T-helper 1 cell (primary cell): ENCODE measurements at regions not wholly inside any gene's neighbourhood (a gene's known extent, or its start where the extent isn't known, plus 50 kb on each side); places are given as distances from the start of the nearest gene placed in this dataset.

Experiments
- DNase-seq, 5 donors: peaks; one replicate each; pipeline ENCODE4 v3.0.0-alpha.2; 2012 to 2020

DNA sequence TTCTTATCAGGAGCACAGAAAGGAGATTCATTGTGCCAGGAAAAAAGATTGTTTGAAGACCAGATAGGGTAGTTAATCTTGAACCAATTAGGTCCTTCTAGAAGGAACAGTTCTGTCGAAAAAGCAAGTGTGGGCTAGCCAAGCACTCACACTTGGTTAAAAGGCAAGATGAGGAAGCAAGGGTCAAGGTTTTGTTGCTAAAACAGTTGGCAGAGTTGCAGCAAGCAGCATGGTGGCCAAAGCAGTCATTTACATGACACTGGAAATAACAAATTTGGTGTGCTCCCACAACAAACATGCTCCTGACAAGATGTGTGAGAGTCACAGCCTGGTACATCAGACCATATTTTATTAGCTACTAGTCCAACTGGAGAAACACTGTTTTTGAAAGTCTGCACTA lies 228.0 kb upstream of the CFAP20DC start:
- DNase-seq, result no peak

DNA sequence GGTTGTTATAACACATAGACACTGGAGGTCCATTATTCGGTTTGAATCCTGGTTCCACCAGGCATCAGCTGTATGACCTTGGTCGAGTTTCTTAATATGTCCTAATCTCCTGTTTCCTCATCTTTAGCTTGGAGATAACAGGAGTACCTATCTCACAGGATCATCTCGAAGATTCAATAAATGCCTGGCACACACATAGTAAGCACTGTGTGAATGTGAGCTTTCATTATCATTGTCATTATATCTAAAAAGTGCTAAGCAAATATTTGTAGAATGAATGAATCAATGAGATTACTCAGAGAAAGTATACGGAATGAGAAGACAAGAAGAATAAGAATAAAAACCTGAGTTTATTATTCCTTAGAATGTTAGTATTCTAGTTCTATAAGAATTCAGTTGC lies 227.4 kb upstream of the CFAP20DC start:
- DNase-seq, result no peak

DNA sequence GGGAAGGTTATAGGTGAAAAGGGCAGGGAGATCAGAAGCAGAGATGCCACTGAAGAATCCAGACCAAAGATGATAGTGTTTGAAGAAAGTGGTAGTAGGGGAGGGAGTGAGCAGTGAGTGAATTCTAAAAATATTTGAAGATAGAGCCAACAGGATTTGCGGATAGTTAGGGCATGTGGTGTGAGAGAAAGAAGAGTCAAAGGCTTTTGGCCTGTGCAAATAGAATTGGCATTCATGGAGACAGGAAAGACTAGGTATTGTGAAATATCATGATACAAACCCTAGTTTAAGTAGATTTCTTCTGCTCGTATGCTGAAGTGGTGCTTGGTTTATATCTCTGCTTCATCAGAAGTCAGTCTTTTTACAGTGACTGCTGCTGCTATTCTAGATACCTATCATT lies 224.2 kb upstream of the CFAP20DC start:
- no peak for DNase-seq

DNA sequence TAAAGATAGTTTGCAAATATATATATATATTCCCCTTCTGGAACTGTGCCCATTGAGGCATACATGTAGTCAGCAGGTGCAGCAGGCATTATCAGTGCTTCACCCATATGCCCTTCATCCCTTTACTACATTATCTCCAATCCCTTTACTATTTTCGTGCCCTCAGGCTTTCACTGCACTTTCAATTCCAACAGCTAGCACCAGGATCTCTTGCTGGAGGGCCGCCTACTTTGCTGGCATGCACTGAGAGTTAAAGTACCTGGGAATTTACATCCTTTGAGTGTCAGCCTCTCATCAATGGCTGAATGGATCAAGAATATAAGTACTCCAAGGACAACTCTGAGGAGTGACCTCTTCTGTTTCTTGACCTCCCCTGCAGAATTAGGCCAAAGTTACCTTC lies 222.1 kb upstream of the CFAP20DC start:
- no peak for DNase-seq

DNA sequence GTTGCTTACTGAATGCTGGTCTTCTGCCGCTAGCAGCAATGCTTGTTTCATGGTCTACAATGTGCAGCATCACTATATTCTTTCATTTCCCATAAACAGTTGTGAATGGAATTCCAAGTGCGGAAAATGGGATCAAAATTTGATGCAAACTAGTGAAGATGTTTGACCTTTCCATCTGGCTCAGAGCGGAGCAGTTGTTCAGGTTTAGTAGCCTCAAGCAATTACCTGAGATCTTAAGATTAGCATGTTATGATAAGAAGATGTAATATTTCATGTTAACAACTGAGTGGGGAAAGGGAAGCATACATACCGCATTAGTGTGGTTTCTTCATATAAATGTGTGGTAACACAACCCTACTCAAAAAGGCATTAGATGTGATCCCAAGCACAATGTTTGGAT lies 221.1 kb upstream of the CFAP20DC start:
- no peak for DNase-seq

DNA sequence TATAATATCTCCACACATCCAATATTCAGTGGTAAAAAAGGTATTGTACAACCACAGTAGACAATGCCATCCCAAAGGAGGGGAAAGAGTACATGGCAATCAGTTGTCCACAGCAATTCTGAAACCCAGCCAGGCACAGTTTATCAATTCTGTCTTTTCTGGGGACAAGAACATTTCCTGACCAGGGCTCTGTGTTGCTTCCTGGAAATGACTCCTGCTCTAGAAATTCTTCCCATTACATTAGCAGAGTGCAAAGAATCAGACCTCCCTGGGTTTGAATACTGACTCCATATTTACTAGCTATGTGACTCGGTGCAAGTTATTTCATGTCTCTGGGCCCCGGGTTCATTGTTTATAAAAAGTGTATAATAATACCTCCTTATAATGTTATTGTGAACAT lies 220.4 kb upstream of the CFAP20DC start:
- no peak for DNase-seq

DNA sequence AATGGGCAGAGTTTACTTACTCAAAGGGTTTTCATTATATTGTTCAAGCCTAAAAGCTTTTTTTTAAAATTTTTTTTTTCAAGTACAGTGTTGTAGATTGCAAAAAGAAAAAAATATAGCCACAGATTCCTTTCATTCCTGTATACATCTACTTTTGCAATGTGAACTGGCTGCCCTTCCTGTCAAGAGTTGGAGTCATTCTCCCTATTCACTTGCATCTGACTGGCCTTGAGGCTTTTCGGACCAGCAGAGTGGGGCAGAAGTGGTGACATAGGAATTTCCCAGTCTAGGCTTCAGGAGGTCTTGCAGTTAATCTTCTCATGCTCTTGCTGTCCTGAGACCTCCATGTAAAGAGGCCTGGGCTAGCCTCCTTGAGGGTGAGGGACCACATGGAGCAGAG lies 218.3 kb upstream of the CFAP20DC start:
- no peak for DNase-seq

DNA sequence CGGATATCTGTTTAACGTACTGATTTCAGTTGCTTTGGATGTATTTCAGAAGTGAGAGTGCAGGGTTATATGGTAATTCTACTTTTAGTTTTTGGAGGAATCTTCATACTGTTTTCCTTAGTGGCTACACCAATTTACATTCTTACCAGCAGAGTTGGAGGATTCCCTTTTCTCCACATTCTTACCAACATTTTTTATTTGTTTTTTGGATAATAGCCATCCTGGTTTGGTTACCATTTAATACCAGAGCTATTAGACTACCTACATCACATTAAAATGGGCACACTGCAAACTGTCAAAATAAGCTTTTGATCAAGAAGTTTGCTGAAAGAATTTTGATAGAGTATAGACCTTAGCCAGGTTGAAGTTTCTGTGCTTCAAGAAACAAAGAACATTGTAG lies 217.2 kb upstream of the CFAP20DC start:
- DNase-seq, result no peak

DNA sequence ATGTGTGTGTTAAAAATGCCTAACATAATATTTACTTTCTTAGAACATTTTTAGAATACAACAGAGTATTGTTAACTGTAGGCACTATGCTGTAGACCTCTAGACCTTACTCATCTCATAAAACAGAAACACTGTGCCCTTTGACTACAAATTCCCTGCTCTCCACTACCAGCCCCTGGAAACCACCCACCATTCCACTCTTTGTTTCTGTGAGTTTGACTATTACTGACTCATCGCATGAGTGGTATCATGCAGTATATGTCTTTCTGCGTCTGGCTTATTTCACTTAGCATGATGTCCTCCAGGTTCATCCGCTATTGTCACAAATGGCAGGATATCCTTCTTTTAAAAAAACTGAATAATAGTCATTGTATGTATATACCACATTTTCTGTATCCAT lies 216.7 kb upstream of the CFAP20DC start:
- no peak for DNase-seq

DNA sequence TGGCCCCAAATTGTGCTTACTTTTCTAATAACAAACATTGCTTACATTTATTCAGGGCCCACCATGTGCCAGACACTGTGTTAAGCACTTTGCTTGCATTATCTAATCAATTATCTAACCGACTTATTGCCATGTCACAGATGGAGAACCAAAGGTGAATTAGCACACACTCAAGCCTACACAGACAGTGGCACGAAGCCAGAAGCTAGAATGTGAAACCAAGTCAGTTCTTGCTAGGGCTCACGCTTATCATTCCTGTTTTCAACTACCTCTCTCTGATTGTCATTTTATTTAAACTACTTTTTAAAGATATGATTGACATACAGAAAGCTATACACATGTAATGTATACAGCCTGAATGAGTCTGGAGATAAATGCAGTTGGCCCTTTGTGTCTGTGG lies 215.7 kb upstream of the CFAP20DC start:
- DNase-seq, result no peak

DNA sequence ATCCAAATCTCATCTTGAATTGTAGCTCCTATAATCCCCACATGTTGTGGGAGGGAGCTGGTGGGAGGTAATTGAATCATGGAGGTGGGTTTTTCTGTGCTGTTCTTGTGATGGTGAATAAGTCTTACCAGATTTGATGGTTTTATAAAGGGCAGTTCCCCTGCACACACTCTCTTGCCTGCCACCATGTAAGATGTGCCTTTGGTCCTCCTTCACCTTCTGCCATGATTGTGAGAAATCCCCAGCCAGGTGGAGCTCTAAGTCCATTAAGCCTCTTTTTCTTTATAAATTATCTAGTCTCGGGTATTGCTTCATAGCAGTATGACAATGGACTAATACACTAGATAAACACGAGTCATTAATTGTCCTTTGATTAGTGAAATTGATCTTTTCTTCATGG lies 214.5 kb upstream of the CFAP20DC start:
- DNase-seq, result no peak

DNA sequence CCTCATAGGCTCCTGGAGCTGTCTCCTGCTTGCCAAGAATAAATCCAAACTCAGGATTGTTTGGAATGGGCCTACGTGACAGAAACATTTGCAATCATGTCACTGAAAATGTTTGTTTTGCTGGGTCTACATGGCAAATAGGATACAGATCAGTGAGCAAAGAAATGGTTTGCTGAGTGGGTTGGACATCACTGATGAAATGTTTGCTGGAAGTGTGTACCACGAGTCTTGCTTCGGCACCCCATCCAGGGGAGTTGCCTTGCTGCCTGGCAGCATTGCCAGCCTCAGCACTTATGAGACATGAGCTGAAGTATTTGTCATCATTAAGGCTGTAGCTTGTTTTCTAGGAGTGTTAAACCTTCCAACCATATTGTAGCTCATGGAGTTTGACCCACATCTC lies 213.3 kb upstream of the CFAP20DC start:
- no peak for DNase-seq

DNA sequence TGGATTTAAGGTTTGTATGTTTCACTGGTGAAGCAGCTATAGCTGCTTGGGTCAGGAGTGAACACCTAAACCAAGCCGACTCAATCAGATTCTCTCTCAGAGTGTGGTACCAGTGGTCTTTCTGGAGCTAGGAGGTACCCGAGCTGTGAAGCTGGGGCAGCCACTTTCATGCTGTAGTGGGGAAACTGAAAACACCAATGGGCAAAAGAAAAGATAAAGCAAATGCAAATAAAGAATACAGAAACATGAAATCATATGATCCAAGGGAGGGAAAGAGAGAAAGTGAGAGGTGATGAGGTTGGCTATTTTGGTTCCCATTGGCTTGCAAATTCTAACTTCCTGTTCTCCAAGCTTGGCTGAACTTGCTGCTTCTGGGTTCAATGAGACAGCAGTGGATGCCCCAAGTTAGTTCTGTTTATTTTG lies 212.3 kb upstream of the CFAP20DC start:
- DNase-seq, result no peak

DNA sequence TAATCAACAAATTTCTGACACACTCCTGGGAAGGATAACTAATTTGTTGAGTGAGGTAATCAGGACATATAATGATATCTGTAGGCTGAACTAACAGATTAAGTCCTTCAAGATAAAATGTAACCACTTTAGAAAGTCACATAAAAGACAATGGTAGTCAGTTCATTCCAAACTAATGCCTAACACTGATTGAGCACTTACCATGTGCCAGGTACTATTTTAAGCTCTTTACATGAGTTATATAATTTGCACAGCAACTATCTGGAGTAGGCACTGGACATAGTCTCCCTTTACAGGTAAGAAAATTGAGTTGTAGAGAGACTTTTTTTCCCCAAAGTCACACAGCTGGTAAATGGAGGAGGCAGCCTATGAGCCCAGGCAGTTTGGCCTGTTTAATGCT lies 211.2 kb upstream of the CFAP20DC start:
- DNase-seq, result no peak

DNA sequence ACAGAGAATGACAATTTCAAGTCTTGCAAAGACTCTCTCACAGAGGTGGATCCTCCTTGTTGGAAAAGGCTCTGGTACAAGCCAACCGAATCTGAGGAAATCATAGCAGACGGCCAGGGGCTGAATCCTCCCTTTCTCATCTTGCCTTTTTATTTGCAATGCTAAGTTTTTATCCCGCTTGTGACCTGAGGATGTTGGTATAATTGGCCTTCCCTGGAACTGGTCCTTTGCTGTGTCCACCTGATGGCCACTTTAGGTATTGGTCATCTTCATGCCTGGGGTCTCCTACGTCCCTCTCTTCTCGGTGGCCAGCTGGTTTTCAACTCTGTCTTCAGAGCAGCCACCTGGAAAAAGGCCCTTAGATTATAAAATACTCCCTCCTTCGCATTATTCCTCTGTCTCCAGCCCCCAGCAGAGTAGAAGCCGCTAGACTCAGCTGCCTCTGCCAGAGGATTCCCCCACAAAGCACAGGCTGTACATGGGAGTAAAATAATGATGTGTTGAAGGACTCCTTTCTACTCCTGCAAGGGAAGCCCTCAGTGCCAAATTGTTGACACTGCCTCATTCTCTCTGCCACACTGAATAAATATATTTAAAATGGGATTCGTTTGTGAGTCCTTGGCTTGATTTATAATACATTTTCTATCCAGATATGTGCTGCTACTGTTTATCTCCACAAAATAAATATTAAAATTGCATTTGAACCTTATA lies 208.9 kb upstream of the CFAP20DC start:
- DNase-seq, result no peak

DNA sequence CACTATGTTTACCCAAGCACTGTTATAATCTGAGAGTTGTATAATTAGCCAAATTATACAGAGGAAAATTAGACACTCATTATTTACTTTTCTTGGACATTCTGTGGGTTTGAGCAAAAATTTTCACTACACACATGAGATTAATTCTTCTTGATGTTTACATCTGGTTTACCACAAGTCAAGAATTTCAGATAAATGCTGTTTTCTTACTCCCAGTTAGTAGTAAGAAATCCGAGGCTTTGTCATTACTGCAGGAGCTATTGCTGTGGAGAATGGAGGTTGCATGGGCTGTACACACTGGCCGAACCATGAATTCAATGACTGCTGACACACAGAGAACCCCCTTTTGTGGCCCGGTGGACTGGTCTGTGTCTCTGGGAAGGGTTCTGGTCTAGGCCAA lies 207.7 kb upstream of the CFAP20DC start:
- DNase-seq, result no peak

DNA sequence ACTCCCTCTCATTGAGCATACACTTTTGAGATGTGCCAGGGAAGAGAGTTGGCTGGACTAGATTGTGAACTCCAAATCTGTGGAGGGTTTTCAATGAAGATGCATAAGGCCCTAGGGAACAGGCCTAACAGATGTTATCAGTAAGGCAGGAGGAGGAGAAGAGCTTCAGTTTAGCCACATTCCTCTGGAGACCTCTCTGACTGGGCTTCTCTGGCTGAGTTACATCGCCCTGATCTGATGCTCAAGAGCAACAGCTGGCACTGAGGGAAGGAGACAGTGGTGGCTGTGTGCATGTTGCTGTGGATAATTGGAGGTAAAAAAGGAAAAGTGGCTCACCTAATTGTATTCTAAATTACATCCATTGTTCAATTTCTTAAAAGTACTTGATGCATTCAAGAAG lies 206.4 kb upstream of the CFAP20DC start:
- DNase-seq, result no peak

DNA sequence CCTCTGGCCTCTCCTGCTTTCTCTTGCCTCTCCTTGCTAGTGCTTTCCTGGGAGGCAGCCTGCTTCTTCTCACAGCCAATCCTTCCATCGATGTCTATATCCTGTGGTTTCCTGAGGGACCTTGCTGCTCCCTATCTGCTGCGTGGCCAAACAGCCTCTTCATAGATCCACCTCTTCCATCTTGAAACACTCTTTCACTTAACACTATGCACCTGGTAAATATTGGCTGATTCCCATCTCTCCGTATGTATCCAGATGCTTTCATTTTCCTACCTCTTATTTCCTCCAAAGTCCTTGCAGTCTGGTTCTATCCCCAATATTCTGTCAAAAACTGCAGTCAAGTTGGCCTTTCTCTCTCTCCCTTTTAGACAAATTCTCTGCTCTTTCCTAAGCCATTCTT lies 205.2 kb upstream of the CFAP20DC start:
- DNase-seq, result no peak

DNA sequence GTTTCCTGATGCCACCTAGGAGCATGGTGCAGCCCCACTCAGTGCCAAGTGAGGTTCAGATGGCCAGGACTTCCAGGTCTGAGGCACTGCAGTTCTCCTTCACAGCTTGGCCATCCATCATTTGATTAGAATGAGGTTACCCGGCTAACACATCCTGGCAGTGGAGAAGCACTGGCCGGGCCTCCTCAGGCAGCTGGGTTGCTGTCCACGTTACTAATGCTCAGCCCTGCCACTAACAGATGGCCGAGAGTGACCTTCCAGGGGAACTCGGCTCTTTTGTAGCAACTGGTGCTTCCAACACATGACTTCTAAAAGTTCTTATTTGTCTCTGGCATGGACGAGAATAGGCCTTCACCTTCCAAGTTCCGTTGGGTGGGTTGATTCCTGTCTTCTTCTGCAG lies 204.6 kb upstream of the CFAP20DC start:
- no peak for DNase-seq

DNA sequence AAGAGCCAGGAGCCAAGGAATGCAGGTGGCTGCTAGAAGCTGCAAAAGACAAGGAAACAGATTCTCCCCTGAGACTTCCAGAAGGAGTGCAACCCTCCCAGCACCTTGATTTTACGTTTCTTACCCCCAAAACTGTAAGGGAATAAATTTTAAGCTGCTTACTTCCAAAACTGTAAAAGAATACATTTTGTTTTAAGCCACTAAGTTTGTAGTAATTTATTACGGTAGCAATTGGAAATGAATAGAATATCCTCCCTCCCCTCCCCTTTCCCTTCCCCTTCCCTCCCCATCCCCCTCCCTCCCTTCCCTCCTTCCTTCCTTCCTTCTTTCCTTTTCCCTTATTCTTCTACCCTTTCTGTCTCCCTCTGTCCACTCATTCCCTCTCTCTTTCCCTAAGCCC lies 203.7 kb upstream of the CFAP20DC start:
- no peak for DNase-seq

DNA sequence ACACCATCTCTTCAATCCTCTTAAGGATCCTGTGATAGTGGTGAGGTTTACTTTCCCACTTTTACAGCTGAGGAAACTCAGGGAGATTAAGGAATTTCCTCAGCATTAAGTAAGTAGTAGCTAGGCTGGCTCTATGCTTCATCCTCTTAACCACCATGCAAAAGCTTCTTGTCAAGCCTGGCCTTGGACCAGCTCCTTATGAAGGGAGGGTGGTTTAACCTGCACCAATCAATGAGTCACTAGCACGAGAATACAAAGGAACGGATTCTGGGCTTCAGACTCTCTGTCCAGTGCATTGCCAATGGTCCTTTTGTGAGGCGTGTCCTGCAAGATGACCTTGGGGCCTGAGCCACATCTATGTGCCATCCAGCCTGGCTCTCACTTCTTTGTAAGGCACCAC lies 202.0 kb upstream of the CFAP20DC start:
- no peak for DNase-seq

DNA sequence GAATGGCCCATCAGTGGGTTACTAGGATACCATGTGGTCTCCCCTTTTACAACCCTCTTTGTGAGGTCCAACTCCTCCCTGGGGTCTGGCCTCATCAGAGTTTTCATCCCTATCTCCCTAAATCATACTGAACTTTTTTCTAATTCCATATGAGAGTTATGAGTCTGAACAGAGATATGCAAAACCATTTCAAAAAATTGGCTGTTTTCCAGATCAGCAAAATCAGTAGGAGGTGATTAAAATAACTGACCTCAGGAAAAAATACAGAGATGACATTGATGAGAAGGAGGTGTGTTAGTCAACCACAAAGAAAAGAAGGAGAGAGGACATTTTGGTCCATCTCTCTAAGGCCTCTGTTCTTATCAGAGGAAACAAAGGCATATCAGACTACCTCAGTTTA lies 200.8 kb upstream of the CFAP20DC start:
- DNase-seq, result no peak

DNA sequence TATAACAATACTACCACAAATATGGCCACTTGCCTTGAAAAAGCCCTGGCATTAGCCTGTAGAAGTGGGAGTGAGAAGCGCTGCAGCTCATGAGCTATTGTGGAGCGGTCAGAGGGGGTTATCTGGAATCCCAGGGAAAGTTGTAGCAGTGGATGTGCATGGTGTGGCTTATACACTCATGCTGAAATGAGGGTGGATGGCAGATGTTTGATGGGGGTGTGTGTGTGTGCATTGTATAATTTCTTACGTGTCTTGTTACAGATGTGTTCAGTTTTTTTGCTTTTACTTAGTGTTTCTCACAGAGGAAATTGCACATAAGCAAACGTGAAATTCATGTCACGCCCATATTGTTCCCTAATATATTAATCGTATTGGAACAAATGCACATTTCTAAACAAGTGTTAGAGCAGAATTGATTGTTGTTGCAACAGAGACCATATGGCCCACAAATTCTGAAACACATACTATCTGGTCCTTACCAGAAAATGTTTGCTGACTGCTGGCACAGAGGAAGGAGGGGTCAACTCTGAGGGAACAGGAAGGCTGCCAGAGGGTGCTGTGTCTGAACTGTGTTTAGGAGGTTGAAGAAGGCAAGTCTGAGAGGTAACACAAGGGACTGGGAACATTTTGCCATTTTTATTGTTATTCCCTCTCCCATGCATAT lies 200.0 kb upstream of the CFAP20DC start:
- no peak for DNase-seq

DNA sequence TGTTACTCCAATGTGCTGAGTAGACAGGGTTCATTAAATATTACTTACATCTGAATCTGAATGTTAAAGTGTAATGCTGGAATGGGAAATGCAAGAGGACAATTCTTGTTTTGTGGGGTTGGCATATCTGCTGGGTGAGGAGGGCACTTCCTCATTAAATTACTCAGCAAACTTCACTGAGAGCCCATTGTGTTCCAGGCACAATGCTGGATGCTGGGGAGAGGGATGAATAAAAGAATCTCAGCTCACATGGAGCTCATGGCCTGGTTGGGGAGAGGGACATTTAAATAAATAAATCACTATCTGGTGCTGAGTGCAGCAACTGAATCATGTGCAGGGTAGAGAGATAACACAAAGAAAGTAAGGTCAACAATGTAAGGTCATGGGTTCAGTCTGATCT lies 199.2 kb upstream of the CFAP20DC start:
- no peak for DNase-seq

DNA sequence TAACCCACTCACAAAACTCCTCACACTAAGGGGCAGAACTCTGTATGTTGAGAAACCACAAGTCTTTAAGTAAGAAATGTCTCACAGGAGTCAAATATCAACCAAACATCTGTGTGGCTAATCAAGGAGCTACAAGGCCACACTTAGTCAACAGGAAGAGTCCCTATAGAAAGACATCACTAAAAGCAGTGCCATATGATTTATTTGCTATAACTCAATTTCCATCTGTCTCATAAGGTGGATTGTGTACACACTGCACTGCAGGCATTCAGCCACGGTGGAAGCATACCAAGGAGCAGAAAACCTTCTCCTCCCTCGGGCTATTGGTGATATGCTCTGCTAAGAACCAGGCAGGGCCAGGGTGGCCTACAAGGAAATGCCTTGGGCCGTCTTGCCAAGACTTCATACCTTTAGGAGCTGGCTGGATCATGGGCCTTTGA lies 197.6 kb upstream of the CFAP20DC start:
- DNase-seq, result peak in 1 of 5 donors; percentile 13
